Stimulated activated CD8-positive, alpha-beta memory T cell treated with anti-CD3 and anti-CD28 coated beads, Interleukin-15, amount 100 ng/mL, for 24 hours (primary cell): ENCODE measurements at regions not wholly inside any gene's neighbourhood (a gene's known extent, or its start where the extent isn't known, plus 50 kb on each side); places are given as distances from the start of the nearest gene placed in this dataset.
"Not testable (repeated sequence)": the region's sequence is repeated elsewhere in the genome, so short reads cannot be mapped to it uniquely, and the experiment has no call there.

Source experiments
- DNase-seq: peaks from one replicate; pipeline ENCODE4 v3.0.0-alpha.2; 2020; ENCODE audit warnings: low read depth

DNA sequence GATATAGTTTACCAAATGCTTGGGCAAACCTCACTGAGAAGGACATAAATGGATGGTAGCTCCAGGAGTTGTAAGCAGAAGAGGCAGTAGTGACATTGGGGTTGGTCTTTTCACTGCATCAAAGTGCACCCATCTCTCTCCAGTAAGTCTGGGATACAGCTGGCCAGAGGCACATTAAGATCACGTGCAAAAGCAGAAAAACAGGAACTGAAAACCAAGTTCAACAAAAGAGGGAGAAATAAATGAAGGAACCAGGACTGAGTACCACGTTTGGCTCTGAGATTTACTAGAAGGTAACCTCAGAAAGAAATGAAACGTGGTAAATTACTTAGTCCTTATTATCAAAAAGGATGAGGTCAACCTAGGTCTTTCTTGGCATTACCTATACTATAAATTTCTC is 259.2 kb downstream of the OSR1 start:
- DNase-seq: no peak

- no peak for DNase-seq
These were observed 259.8 kb downstream of the OSR1 start for GRCh38 chr2:19098467-19099160.

DNA sequence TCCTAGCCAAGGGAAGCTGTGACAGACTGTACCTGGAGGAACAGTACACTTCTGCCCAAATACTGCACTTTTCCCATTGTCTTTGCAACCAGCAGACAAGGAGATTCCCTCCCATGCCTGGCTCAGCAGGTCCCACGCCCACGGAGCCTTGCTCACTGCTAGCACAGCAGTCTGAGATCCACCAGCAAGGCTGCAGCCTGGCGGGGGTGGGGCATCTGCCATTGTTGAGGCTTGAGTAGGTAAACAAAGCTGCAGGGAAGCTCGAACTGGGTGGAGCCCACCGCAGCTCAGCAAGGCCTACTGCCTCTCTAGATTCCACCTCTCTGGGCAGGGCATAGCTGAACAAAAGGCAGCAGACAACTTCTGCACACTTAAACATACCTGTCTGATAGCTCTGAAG is 268.9 kb downstream of the OSR1 start:
- DNase-seq: not testable (repeated sequence)

GRCh38 chr2:19086231-19086651 is 272.2 kb downstream of the OSR1 start:
- DNase-seq: no peak

DNA sequence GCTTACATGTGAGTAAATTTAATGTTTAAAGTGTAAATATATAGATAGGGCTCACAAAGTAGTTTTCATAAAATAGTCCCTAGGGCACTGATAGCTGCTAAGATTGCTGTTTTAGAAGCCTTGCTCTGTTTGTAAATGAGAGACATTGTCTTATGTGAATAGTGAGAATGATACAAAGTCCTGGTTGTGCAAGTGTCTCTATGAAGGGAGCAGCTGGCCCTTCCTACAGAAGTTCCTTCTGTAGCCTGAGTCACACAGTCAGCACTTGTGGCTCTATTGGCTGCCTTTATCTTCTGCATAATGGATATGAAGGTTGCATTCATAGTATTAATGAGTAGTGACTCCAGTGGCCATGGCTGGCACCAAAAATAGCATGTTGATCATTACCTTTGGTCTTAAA is 279.7 kb downstream of the OSR1 start:
- DNase-seq: no peak

GRCh38 chr2:19073522-19073921 is 284.9 kb downstream of the OSR1 start:
- DNase-seq: no peak

DNA sequence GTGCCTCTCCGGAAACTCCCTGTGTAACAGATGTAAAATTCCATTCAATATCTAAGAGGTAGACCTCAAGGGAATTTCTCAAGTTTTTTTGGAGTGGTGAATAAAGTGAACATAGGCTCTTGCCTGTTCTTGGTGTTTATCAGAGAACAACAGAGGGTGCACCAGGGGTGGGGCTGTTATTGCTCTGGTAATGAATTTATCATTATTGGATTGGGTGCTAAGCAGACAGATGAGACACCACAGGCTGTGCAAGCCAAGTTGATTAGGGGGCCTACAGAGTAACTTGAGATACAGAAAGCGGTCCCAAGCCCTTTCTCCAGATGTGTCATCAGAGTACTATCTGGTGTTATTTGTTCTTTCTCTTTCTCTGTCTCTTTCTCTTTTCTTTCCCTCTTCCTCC is 286.3 kb downstream of the OSR1 start:
- DNase-seq: no peak

- no peak for DNase-seq
These were observed 287.5 kb downstream of the OSR1 start for GRCh38 chr2:19070886-19071285.

DNA sequence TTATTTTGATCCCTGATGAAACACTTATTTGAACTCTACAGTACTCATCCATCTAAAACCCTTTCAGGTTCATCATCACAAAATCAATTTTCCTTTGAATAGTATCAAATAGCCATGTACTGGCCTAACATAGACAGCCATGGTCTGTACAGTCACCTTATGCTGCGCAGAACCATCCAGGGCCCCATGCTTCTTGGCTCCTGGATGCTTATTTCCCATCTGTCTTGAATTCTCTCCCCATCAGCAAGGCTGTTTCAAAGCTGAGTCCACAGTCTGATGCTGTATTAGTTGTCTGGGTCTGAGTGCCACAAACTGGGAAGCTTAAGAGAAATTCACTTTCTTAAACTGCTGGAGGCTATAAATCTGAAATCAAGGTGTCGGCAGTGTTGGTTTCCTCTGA is 290.2 kb downstream of the OSR1 start:
- DNase-seq: no peak

- no peak for DNase-seq
These were observed 296.1 kb downstream of the OSR1 start for GRCh38 chr2:19062370-19062769.

DNA sequence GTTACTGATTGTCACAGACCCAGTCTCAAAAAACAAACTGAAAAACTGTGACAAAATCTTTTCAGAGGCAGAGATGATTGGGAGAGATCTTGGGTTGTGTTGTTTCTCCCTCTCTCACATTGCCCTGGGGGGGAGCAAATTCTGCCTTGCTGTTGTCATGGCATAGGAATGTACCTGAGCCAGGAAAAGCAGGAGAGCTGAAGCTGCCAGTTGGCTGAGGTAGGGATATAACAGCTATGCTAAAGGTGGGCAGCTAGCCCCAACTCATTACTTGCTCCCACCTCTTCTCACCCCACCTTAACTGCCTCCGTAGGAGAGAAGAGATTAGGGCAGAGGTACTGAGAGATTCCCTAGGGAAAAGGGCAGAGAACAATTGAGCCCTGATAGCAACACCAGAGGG is 299.3 kb downstream of the OSR1 start:
- no peak for DNase-seq

GRCh38 chr2:19051203-19051831 is 307.1 kb downstream of the OSR1 start:
- DNase-seq: no peak

DNA sequence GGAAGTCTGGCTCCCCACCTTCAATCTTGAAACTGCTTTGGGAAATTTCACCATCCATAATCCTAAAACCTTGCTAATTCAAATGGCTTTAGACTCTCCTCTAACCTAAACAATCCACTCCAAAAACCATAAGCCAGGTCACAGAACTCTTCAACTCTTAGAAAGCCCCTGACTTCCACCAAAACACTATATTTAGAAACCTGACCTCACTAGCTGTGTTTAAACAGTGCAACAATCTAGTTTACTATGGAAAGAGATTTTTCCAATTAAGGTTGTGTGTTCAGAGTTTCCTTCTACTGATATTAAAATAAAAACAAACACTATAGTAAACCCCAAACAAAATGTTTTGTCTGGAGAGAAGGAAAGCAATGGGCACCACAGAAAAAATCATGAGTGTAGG is 308.1 kb downstream of the OSR1 start:
- DNase-seq: no peak

- DNase-seq: no peak
These were observed 309.7 kb downstream of the OSR1 start for GRCh38 chr2:19048593-19049266.

- DNase-seq: no peak
These were observed 311.2 kb downstream of the OSR1 start for GRCh38 chr2:19046986-19047780.

DNA sequence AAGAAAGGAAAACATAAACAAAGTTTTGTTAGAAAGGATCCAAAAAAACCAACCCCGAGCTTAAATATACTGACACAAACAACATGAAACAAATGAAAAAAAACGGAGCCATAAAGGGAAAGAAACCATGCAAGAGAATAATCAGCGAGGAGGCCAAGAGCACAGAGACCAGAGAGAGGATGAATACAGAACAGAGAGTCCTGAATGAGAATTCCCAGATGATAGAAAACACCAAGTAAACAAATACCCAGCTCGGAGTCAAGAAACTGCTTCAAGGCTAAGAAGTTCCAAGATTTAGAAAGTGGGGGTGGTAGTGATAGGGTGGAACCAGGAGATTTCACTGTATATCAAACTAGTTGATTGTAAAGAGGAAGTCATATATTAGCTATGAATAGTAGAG is 313.3 kb downstream of the OSR1 start:
- DNase-seq: no peak

GRCh38 chr2:19043893-19044292 is 314.5 kb downstream of the OSR1 start:
- DNase-seq: no peak

GRCh38 chr2:19041434-19042041 is 316.9 kb downstream of the OSR1 start:
- no peak for DNase-seq

DNA sequence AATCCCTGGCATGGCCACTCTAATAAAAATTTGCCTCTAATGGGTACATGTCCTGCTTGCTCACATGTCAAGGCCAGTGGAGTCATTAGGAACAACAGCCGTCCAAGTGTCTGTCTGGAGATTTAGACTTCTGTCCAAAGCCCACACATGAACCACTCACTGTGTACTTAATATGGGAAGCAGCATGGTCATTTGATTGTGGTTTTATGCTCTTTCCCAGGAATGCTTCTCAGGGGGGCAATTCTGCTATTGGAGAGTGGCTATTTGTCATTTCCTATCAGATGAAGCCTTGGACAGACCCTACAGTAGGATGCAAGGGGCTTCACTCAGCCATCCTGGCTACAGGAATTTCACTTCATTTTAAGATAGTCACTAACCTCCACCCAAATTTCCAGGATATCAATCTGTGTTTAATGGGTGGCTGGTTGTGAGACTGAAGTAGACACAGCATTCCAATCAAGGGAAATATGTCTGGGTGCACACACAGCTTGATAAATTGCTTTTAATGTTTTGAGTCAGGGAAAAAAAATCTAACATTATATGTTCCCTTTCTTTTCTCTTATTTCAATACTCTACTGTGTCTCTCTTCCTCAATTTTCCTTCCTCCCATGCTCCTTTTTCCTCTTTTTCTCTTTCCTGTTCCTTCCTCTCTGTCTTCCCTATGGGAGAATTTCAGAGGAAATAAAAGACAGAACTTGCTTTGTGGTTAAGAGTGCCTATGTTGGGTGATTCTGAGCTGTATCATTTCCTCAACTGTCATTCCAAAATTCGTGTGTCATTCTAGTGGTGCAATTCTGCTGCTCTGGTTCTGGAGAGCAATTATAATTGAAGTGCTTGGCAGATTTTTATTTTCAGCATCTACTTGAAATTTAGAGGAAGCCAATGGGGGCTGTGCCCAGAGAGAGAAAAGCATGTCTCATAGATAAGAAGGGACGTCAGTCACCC is 320.1 kb downstream of the OSR1 start:
- DNase-seq: no peak

- no peak for DNase-seq
These were observed 322.3 kb downstream of the OSR1 start for GRCh38 chr2:19036091-19036490.

GRCh38 chr2:19035238-19035637 is 323.2 kb downstream of the OSR1 start:
- no peak for DNase-seq
